NCI-H146 treated with DMSO at 0.1 percent for 48 hours (cell line): ENCODE measurements at regions not wholly inside any gene's neighbourhood (a gene's known extent, or its start where the extent isn't known, plus 50 kb on each side); places are given as distances from the start of the nearest gene placed in this dataset.
"Not testable (repeated sequence)": the region's sequence is repeated elsewhere in the genome, so short reads cannot be mapped to it uniquely, and the experiment has no call there.

ENCODE experiments used
- DNase-seq: peaks from one replicate; lab custom pipeline; 2025; ENCODE audit not compliant: unreplicated experiment; lab: John Stamatoyannopoulos, UW

GRCh38 chr1:232179896-232180778 is 449.8 kb downstream of the SIPA1L2 start:
- DNase-seq = no peak

GRCh38 chr1:232178191-232178590 is 451.7 kb downstream of the SIPA1L2 start:
- no peak for DNase-seq

GRCh38 chr1:232177438-232177837 is 452.5 kb downstream of the SIPA1L2 start:
- DNase-seq = no peak

GRCh38 chr1:232176222-232176621 is 453.7 kb downstream of the SIPA1L2 start:
- DNase-seq = no peak

DNA sequence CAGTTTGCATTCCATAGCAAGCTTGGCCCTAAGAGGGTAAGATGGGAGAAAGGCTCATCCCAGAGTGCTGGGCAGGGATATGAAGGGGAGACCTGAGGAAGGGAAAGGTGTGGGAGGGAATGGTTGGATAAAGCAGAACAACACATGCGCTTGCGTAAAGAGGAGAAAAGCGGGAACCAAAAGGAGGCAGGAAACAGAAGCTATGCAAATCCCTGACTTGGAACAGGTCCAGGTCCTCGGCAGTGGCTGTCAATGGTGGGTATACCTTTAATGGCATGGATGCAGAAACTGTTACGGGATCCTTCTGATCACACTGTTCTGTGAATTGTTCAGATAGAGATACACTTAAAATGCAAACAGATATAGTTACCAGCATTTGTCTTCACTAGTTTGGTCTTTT is 455.6 kb downstream of the SIPA1L2 start:
- DNase-seq = no peak

DNA sequence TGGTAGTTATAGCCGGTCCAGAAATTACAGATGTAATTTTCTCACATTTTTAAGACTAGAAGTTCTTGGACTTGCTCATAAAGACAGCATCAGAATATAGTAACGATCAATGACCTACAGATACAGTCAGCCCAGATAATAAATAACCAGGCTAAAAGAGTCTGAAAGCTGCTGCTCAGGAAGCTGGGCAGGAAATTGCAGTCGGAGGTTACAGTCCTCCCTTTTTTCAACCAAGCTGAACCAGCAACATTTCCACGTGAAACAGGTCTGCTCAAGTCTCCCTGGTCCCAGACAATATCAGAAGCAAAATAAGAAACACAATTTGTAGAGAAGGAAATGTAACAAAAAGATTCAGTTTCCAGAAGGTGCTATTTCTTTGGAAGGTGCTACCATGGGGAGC is 457.4 kb downstream of the SIPA1L2 start:
- no peak for DNase-seq

DNA sequence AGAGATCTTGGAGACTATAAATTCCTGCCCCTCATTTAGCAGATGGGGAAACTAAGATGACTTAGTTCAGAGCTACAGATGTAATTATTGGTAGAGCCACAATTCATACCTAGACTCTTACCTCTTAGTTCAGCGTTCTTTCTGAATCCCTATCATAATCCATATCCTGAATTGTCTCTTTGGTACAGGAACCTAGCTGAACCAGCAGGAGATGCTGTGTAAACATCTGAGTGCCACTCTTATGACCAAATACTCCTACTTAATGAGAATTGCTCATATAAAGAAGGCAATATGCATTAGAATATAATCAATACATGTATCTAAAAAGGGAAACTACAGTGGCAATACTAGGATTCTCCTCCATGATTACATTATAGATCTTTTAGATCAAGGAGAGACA is 459.0 kb downstream of the SIPA1L2 start:
- DNase-seq = no peak

DNA sequence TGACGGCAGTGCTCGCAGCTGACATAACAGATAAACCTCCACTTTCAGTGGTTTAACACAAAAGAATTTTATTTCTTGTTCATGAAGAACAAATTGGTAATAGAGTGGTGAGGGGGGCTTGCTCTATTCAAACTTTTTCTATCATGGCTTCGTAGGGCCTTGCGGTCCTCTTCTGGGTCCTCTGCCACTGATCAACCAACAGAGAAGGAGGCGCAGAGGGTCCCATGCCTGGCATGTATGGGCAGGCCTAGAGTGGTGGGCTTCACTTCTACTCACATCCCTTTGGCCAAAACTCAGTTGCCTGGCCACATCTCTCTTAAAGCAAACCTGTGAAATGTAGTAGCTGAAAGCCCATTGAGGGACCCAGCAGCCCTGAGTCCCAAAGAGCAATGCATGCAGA is 460.5 kb downstream of the SIPA1L2 start:
- DNase-seq = no peak

DNA sequence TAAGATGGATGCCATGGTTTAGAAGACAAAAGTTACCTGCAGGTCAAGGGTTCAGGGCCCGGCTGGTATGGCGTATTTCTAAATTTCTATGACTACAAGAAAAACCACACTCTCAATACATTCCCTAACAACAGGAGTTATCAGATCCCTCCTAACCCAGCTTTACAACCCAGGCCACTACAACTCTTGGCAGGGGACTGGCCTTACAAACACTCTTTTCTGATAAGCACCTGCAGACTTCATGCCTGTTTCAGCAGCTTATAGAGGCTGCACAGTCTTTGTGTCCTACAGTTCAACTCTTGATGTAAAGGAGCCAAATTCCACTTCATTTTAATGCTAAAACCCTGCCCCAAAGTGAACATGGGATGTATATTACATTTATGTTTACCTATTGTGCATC is 461.4 kb downstream of the SIPA1L2 start:
- DNase-seq = no peak

- DNase-seq = no peak
Measured at GRCh38 chr1:232166942-232167341, 463.0 kb downstream of the SIPA1L2 start.

GRCh38 chr1:232164078-232164963 is 465.6 kb downstream of the SIPA1L2 start:
- no peak for DNase-seq

DNA sequence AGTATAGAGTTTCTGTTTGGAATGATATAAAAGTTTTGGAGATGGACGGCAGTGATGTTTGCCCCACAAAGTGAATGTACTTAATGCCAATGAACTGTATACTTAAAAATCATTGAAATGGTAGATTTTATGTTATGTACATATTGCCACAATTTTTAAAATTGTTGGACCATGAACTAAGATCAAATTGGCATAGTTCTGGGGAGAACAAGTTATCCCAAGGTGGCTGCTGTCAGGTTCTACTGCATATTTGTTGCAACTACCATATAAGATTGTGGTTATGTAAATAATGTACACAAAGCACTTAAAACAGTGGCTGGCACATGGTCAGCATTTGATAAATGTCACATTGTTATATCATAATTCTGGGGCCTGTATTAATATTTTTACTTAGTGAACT is 466.4 kb downstream of the SIPA1L2 start:
- no peak for DNase-seq

DNA sequence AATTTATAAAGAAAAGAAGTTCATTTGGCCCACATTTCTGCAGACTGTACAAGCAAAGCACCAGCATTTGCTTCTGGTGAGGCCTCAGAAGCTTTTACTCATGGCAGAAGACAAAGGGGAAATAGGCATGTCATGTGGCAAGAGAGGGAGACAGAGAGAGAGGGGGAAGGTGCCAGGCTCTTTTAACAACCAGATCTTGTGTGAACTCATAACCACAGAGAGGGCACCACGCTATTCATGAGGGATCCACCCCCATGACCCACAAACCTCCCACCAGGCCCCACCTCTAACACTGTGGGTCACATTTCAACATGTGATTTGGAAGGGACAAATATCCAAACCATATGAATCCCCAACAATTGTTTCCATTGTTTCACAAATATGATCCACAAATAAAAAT is 467.9 kb downstream of the SIPA1L2 start:
- no peak for DNase-seq

DNA sequence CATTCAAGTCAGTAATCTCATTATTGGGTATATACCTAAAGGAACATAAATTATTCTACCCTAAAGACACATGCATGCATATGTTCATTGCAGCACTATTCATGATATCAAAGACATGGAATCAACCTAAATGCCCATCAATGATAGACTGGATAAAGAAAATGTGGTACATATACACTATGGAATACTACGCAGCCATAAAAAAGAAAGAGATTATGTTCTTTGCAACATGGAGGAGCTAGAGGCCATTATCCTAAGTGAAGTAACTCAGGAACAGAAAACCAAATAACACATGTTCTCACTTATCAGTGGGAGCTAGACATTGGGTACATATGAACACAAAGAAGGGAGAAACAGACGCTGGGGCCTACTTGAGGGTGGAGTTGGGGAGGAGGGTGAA is 471.4 kb downstream of the SIPA1L2 start:
- DNase-seq = not testable (repeated sequence)

GRCh38 chr1:232156070-232156469 is 473.9 kb downstream of the SIPA1L2 start:
- DNase-seq = not testable (repeated sequence)

DNA sequence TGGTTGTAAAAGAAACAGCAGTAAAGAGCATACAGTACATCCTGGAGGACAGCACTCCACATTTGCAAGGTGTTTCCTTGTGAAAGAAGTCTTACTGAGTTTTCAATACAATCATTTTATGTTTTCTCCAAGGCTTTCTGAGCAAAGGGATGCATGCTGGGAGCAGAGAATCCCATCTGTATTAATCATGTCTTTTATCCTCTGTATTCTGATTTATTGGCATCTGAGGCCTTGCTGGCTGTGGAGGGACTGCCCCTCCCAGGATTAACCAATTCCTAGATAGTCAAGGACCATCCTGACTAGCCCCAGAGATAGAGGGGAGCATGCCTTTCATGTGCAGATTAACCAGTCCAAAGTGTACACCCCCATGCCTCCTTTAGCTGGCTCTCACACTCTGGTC is 476.3 kb downstream of the SIPA1L2 start:
- DNase-seq = no peak

GRCh38 chr1:232150770-232151548 is 479.0 kb downstream of the SIPA1L2 start:
- DNase-seq = no peak

- no peak for DNase-seq
Measured at GRCh38 chr1:232149287-232150201, 480.4 kb downstream of the SIPA1L2 start.

- DNase-seq = no peak
Measured at GRCh38 chr1:232147215-232147614, 482.7 kb downstream of the SIPA1L2 start.

- no peak for DNase-seq
Measured at GRCh38 chr1:232146514-232146913, 483.4 kb downstream of the SIPA1L2 start.
